Suprapubic skin (tissue), 4 donors: ENCODE measurements at regions not wholly inside any gene's neighbourhood (a gene's known extent, or its start where the extent isn't known, plus 50 kb on each side); places are given as distances from the start of the nearest gene placed in this dataset.
A peak's percentile ranks its signal among the peaks of the same experiment; 100 is the strongest.

Experiments used
- DNase-seq, 2 donors: peaks; one replicate each; pipeline ENCODE4 v3.0.0-alpha.2; 2019; ENCODE audit warnings: low spot score in 2 of 2
- H3K27ac ChIP-seq: fragments of 200-600 bp; sonication (generic); one replicate; pipeline ENCODE4 v1.5.1; 2019
- H3K27me3 ChIP-seq: fragments of 200-600 bp; sonication (generic); one replicate; pipeline ENCODE4 v1.5.1; 2019
- H3K36me3 ChIP-seq: fragments of 200-600 bp; sonication (generic); one replicate; pipeline ENCODE4 v1.5.1; 2019
- H3K4me1 ChIP-seq: fragments of 200-600 bp; sonication (generic); one replicate; pipeline ENCODE4 v1.5.1; 2019
- H3K4me3 ChIP-seq: fragments of 200-600 bp; sonication (generic); one replicate; pipeline ENCODE4 v1.5.1; 2019; ENCODE audit warnings: mild to moderate bottlenecking
- H3K9me3 ChIP-seq: fragments of 200-600 bp; sonication (generic); one replicate; pipeline ENCODE4 v1.5.1; 2019
- EP300 ChIP-seq: sonication (generic); formaldehyde crosslinking; IDR thresholded peaks from one replicate; pipeline ENCODE4 v1.6.1; 2017; ENCODE audit warnings: antibody characterized with exemption
- POLR2A ChIP-seq, 2 donors: fragments of 450-650 bp; IDR thresholded peaks; one replicate each; pipeline ENCODE4 v1.6.1; 2017; ENCODE audit warnings: antibody characterized with exemption in 2 of 2, mild to moderate bottlenecking in 2 of 2, moderate library complexity in 2 of 2
- POLR2AphosphoS5 ChIP-seq, 3 donors: sonication (generic); formaldehyde crosslinking; IDR thresholded peaks; one replicate each; pipeline ENCODE4 v1.6.1; 2017; ENCODE audit warnings: antibody characterized with exemption in 3 of 3
- whole genome bisulfite sequencing: methylation state at CpG from one replicate; pipeline ENCODE4 v1.1.5; 2018; 5-methylcytosine and 5-hydroxymethylcytosine counted together
- TF ChIP-seq, protein P1 (sequence below), 2 donors: fragments of 200-600 bp in 1 of 2; fragments of 450-650 bp in 1 of 2; sonication (generic) in 1 of 2; IDR thresholded peaks; one replicate each; pipeline ENCODE4 v1.5.1; 2016 to 2019; ENCODE audit warnings: antibody characterized with exemption in 2 of 2, mild to moderate bottlenecking in 1 of 2, moderate library complexity in 1 of 2

DNA sequence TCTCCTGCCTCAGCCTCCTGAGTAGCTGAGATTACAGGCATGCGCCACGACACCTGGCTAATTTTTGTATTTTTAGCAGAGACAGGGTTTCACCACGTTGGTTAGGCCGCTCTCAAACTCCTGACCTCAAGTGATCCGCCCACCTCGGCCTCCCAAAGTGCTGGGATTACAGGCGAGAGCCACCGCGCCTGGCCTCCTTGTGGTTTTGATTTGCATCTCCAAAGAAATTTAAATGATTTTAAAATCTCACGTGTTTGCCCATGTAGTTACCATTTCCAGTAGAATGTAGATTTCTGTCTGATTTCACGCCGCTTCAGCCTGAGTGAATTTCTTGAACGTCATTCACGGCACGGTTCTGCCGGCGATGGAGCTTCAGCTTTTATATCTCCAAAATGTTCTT, 55.8 kb downstream of the IGF2 start:
- no peak for DNase-seq
- Histone ChIP-seq H3K36me3 (no peaks in the 10 kb centered on the region), H3K27ac (no peak overlapping the region), H3K9me3 (no peaks in the 10 kb centered on the region), H3K4me3 (no peak overlapping the region), H3K4me1 (no peaks in the 10 kb centered on the region), H3K27me3 (peaks cover 19% of the 10 kb centered on the region)
- 89% methylated on average over 17 of the region's 17 CpGs for WGBS
- TF ChIP-seq POLR2AphosphoS5 (IDR thresholded peaks at IDR 0.05): no peak
- no peak for TF ChIP-seq POLR2A (IDR thresholded peaks at IDR 0.05)
- TF ChIP-seq, protein P1, sequence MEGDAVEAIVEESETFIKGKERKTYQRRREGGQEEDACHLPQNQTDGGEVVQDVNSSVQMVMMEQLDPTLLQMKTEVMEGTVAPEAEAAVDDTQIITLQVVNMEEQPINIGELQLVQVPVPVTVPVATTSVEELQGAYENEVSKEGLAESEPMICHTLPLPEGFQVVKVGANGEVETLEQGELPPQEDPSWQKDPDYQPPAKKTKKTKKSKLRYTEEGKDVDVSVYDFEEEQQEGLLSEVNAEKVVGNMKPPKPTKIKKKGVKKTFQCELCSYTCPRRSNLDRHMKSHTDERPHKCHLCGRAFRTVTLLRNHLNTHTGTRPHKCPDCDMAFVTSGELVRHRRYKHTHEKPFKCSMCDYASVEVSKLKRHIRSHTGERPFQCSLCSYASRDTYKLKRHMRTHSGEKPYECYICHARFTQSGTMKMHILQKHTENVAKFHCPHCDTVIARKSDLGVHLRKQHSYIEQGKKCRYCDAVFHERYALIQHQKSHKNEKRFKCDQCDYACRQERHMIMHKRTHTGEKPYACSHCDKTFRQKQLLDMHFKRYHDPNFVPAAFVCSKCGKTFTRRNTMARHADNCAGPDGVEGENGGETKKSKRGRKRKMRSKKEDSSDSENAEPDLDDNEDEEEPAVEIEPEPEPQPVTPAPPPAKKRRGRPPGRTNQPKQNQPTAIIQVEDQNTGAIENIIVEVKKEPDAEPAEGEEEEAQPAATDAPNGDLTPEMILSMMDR (IDR thresholded peaks at IDR 0.05): no peak
- no peak for TF ChIP-seq EP300

DNA sequence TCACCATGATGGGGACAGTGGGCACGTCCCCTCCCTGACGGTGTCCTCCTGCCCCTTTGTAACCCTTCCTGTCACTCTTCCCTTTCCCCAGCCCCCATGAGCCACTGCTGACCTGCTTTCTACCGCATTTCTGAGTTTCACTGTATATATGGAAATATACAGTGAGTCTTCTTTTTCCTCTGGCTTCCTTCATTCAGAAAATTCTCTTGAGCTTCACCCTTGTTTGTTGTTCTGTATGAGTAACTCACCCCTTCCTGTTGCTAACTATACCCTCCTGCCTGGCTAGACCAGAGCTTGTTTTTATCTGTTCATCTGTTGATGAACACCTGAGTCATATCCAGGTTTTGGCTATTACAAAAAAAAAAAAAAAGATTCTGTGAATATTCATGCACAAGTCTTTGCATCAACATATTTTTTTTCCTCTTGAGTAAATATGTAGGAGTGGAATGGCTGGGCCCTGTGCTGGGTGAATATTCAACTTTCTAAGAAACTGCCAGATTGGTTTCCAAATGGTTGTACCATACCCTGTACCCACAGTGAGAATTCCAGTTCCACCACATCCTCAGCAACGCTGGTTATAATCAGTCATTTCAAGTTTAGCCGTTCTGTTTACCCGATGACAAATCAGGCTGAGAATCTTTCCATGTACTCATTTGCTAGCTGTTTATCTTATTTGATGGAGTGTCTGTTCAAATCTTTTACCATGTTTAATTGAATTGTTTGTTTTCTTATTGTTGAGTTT, 62.0 kb downstream of the IGF2 start:
- peaks cover 25% of the 10 kb centered on the region for H3K27me3 ChIP-seq
- TF ChIP-seq, protein P1 (IDR thresholded peaks at IDR 0.05): no peak
- TF ChIP-seq POLR2AphosphoS5 (IDR thresholded peaks at IDR 0.05): no peak
- TF ChIP-seq EP300: no peak
- no peak for TF ChIP-seq POLR2A (IDR thresholded peaks at IDR 0.05)
- no peak overlapping the region for H3K4me3 ChIP-seq
- no peaks in the 10 kb centered on the region for H3K36me3 ChIP-seq
- H3K27ac ChIP-seq: no peak overlapping the region
- H3K4me1 ChIP-seq: peaks cover 15% of the 10 kb centered on the region
- WGBS: 55% methylated on average over 6 of the region's 6 CpGs
- no peaks in the 10 kb centered on the region for H3K9me3 ChIP-seq
- DNase-seq: no peak

DNA sequence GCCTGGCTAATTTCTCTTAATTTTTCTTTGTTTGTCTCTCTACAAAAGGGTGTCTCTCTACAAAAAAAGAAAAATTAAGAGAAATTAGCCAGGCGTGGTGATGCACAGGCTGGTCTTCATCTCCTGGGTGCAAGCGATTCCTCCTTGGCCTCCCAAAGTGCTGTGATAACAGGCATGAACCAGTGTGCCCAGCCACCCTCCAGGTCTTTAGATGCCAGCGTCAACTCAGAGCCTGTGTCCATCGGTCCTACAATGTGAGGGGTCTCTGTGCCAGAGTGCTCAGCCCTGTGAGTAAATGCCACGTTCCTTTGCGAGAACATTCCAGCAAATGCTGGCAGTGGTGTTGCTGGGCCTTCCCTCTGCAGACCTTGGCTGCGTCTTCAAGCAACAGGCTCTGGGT, 62.7 kb downstream of the IGF2 start:
- Histone ChIP-seq H3K9me3 (no peaks in the 10 kb centered on the region), H3K4me1 (peaks cover 15% of the 10 kb centered on the region), H3K27ac (no peak overlapping the region), H3K36me3 (no peaks in the 10 kb centered on the region), H3K4me3 (no peak overlapping the region), H3K27me3 (peaks cover 33% of the 10 kb centered on the region)
- TF ChIP-seq POLR2AphosphoS5 (IDR thresholded peaks at IDR 0.05) (no peak), EP300 (no peak), POLR2A (IDR thresholded peaks at IDR 0.05) (no peak)
- TF ChIP-seq, protein P1 (IDR thresholded peaks at IDR 0.05): no peak
- peak in 1 of 2 donors; percentile 69 for DNase-seq
- 96% methylated on average over 7 of the region's 7 CpGs for WGBS

DNA sequence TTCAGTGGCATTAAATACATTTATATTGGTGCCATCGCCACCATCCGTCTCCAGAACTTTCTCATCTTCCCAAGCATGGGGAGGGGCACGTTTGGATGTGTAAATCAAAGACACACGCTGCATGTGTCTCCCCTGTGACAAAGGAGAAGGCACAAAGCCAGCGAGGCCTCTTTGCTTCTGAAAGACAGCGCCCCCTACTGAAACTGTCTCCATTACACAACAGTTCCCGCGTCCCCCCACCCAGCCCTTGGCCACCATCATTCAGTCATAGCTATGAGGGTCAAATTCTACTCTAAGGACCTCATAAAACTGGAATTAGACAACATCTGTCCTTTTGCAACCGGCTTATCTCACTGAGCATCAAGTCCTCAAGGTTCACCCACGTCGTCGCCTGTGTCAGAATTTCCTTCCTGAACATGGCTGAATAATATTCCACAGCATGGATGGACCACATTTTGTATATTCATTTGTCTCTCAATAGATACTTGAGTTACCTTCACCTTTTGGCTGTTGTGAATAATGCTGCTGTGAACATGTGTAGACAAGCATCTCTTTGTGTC, 64.8 kb downstream of the IGF2 start:
- DNase-seq: no peak
- Histone ChIP-seq H3K4me3 (no peak overlapping the region), H3K27me3 (peaks cover 52% of the 10 kb centered on the region), H3K27ac (no peak overlapping the region), H3K9me3 (no peaks in the 10 kb centered on the region), H3K4me1 (peaks cover 15% of the 10 kb centered on the region), H3K36me3 (no peaks in the 10 kb centered on the region)
- WGBS: 59% methylated on average over 12 of the region's 12 CpGs
- TF ChIP-seq, protein P1 (IDR thresholded peaks at IDR 0.05): no peak
- TF ChIP-seq POLR2A (IDR thresholded peaks at IDR 0.05): no peak
- no peak for TF ChIP-seq EP300
- no peak for TF ChIP-seq POLR2AphosphoS5 (IDR thresholded peaks at IDR 0.05)

DNA sequence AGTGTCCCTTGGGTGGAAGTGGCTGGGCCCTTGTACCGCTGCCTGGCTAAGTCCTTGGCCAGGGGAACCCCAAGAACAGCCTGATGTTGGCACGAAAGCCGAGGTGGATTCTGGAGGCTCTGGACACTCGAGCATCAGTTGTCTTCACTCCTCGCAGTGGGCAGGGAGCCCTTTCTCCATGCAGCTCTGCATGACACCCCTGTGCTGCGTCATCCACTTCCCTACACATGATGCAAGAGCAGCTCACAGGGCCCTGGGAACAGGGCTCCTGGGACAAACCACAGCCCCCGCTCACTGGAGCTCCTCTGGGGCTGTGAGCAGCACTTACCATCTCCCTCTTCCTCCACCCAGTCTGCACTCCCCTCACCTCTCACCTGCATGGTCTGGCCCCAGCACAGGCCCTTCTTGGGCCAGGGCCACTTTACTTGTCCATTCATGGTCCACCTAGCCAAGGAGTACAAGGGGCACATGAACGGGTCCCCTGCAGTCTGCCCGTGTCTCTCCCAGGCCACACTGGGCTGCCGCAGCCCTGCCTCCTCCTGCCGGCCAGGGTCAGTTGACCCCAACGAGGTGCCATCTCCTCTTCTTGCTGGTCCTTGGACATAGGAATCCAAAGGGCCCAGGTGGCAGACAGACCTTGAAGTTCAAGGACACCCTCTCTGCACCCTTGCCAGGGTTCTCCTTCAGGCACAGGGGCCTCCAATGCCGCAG, 66.5 kb downstream of the IGF2 start:
- DNase-seq: peak in 1 of 2 donors; percentile 72
- Histone ChIP-seq H3K9me3 (no peaks in the 10 kb centered on the region), H3K4me3 (no peak overlapping the region), H3K36me3 (no peaks in the 10 kb centered on the region), H3K27me3 (peaks cover 61% of the 10 kb centered on the region), H3K4me1 (peaks cover 12% of the 10 kb centered on the region), H3K27ac (no peak overlapping the region)
- TF ChIP-seq POLR2A (IDR thresholded peaks at IDR 0.05) (no peak), EP300 (no peak), POLR2AphosphoS5 (IDR thresholded peaks at IDR 0.05) (no peak)
- TF ChIP-seq, protein P1 (IDR thresholded peaks at IDR 0.05): no peak
- 83% methylated on average over 6 of the region's 13 CpGs for WGBS
